Esophagus (tissue), 2 donors: ENCODE measurements at regions not wholly inside any gene's neighbourhood (a gene's known extent, or its start where the extent isn't known, plus 50 kb on each side); places are given as distances from the start of the nearest gene placed in this dataset.
"Not testable (repeated sequence)": the region's sequence is repeated elsewhere in the genome, so short reads cannot be mapped to it uniquely, and the experiment has no call there.

Experiments used
- H3K27ac ChIP-seq, 2 donors: one replicate each; pipeline ENCODE4 v1.5.1; 2013; ENCODE audit warnings: low read depth in 2 of 2, mild to moderate bottlenecking in 2 of 2, inconsistent platforms in 1 of 2, low read length in 1 of 2, moderate library complexity in 1 of 2
- H3K27me3 ChIP-seq, 2 donors: one replicate each; pipeline ENCODE4 v1.6.1; 2013; ENCODE audit warnings: low read length in 2 of 2, control low read depth in 1 of 2, mild to moderate bottlenecking in 1 of 2; ENCODE audit not compliant: insufficient read depth in 2 of 2, control insufficient read depth in 1 of 2
- H3K36me3 ChIP-seq, 2 donors: one replicate each; pipeline ENCODE4 v1.6.1; 2013; ENCODE audit warnings: low read length in 1 of 2; ENCODE audit not compliant: control insufficient read depth in 2 of 2, insufficient read depth in 2 of 2
- H3K4me1 ChIP-seq, 2 donors: one replicate each; pipeline ENCODE4 v1.6.1; 2013; ENCODE audit warnings: low read length in 1 of 2; ENCODE audit not compliant: control insufficient read depth in 2 of 2, insufficient read depth in 2 of 2
- H3K4me3 ChIP-seq, 2 donors: one replicate each; pipeline ENCODE4 v1.5.1; 2013; ENCODE audit warnings: low read length in 2 of 2, mild to moderate bottlenecking in 2 of 2, low read depth in 1 of 2, moderate library complexity in 1 of 2
- H3K9me3 ChIP-seq, 2 donors: one replicate each; pipeline ENCODE4 v1.6.1; 2013; ENCODE audit warnings: mild to moderate bottlenecking in 2 of 2, low read depth in 1 of 2, low read length in 1 of 2, moderate library complexity in 1 of 2; ENCODE audit not compliant: control insufficient read depth in 2 of 2, insufficient read depth in 1 of 2
- WGBS, 2 donors: extraction: QIAGEN DNeasy Blood & Tissue Kit; methylation state at CpG; one replicate each; pipeline ENCODE4 v1.1.7; 2013; 5-methylcytosine and 5-hydroxymethylcytosine counted together
- donor health status: healthy with polysubstance abuse.
- donor health status: Bipolar disorder and iron deficiency.

DNA sequence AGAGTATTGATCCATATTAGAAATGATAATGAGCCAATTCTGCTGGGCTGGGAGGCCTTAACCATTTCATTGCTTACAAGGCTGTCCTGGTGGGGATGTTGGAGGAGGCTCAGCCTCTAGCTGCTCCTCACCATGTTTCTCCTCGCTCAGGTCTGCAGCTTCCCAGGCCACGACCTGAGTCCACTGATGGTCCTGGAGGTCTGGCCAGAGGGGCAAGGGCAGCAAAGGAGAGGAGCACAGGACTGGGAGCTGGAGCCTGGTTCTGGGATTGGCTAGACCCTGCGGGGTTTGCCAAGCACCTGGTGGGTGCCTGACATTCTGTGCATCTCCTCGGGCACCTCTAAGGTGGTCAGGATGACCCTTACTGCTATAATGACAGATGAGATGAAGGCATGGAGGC is 92.6 kb downstream of the KIF26A start:
- 81 to 84% methylated on average over 4 of the region's 4 CpGs for WGBS, 2 donors
- Histone ChIP-seq H3K36me3 (no peaks in the 10 kb centered on the region), H3K4me1 (no peaks in the 10 kb centered on the region), H3K9me3 (peaks cover 13 to 23% of the 10 kb centered on the region in 2 donors), H3K27me3 (no peaks in the 10 kb centered on the region), H3K27ac (no peak overlapping the region), H3K4me3 (no peak overlapping the region)

DNA sequence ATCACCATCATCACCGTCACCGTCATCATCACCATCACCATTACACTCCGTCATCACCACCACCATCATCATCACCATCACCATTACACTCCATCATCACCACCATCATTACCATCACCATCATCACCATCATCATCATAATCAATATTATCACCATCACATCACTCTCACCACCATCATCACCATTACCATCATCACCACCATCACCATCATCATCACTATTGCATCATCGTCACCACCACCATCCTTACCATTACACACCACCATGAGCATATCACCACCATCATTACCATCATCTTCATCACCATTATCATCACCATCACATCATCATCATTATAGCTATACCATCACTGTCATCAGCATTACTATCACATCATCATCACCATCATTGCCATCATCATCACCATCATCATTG is 93.7 kb downstream of the KIF26A start:
- Histone ChIP-seq H3K4me3 (no peak overlapping the region), H3K9me3 (peaks cover 10 to 22% of the 10 kb centered on the region in 2 donors), H3K27me3 (no peaks in the 10 kb centered on the region), H3K4me1 (no peaks in the 10 kb centered on the region), H3K27ac (no peak overlapping the region), H3K36me3 (no peaks in the 10 kb centered on the region)
- WGBS, 2 donors = 59 to 70% methylated on average over 4 of the region's 4 CpGs

DNA sequence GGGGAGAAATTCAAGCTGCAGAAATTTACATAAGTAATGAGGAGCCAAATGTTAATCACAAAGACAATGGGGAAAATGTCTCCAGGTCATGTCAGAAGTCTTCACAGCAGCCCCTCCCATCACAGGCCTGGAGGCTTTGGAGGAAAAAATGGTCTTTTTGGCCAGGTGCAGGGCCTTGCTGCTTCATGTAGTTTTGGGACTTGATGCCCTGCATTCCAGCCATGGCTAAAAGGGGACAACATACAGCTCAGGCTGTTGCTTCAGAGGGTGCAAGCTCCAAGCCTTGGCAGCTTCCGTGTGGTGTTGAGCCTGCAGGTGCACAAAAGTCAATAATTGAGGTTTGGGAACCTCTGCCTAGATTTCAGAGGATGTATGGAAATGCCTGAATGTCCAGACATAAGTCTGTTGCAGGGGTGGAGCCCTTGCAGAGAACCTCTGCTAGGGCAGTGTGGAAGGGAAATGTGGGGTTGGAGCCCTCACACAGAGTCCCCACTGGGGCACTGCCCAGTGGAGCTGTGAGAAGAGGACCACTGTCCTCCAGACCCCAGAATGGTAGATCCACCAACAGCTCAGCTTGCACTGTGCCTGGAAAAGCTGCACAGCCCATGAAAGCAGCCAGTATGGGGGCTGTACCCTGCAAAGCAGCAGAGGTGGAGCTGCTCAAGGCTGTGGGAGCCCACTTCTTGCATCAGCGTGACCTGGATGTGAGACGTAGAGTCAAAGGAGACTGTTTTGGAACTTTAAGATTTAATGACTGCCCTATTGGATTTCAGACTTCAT is 95.8 kb downstream of the KIF26A start:
- H3K9me3 ChIP-seq = peaks cover 3 to 26% of the 10 kb centered on the region in 2 donors
- not testable (repeated sequence) for H3K36me3 ChIP-seq, H3K4me1 ChIP-seq, H3K27ac ChIP-seq, H3K4me3 ChIP-seq, H3K27me3 ChIP-seq
- whole genome bisulfite sequencing, 2 donors = 79 to 88% methylated on average over 3 of the region's 3 CpGs

DNA sequence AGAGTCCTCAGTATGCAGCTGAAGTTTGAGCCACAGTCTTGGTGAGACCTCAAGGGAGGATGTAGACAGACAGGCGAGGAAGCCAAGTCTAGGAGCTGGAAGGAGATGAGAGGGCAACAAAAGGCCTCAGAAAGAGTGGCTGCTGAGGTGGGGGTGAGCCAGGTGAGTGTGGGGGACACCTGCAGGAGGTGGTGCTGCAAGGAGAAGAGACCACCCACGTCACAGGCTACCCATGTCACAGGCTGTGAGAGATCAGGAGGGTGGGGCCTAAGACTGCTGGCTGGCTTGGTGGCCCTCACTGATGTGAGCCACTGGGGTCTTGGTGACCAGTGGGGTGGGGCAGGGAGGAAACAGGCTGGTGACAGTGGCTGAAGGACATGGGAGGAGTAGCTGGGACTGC is 97.3 kb downstream of the KIF26A start:
- H3K27me3 ChIP-seq = no peaks in the 10 kb centered on the region
- H3K4me3 ChIP-seq = no peak overlapping the region
- 61 to 62% methylated on average over 2 of the region's 2 CpGs for WGBS, 2 donors
- H3K9me3 ChIP-seq = peaks cover 3 to 26% of the 10 kb centered on the region in 2 donors
- H3K4me1 ChIP-seq = no peaks in the 10 kb centered on the region
- H3K36me3 ChIP-seq = no peaks in the 10 kb centered on the region
- no peak overlapping the region for H3K27ac ChIP-seq

DNA sequence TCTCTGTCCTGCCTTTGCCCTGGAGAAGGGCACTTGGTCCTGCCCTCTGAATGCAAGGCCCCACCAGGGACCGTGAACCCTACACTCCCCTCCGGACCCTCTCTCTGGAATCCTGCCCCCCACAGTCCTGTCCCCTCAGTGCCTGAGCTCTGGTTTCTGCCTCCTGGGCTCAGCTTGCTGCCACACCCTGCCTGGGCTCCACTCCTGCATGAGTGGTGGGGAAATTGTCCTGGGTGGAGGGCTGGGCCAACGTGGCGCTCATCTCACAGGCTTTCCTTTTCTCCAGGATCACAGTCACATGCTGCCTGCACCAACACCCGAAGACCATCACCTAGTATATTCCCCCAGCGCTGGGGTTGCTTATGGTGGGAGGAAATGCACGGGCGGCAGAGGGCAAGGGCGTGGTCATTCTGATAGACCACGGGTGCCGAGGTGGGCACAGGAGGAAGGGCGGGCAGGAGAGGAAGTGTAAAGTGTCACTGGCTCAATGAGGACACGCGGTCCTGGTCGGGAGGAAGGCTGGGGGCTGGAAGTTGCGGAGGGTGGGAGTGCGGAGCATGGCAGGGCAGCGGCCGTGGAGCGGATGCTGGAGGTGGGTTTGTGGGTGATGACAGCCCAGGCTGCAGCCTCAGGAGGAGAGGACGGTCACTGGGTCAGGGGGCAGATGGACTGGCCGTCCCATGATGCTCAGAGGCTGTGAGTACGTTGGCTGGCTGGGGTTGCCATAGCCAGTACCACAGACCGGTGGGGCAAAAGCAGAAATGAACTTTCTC is 99.5 kb downstream of the KIF26A start:
- Histone ChIP-seq H3K36me3 (no peaks in the 10 kb centered on the region), H3K9me3 (peaks cover 3 to 24% of the 10 kb centered on the region in 2 donors), H3K4me1 (no peaks in the 10 kb centered on the region), H3K27ac (no peak overlapping the region), H3K27me3 (no peaks in the 10 kb centered on the region), H3K4me3 (no peak overlapping the region)
- 83 to 91% methylated on average over 24 of the region's 24 CpGs for WGBS, 2 donors

- H3K36me3 ChIP-seq = no peaks in the 10 kb centered on the region
- no peak overlapping the region for H3K4me3 ChIP-seq
- 79 to 87% methylated on average over 21 of the region's 21 CpGs for WGBS, 2 donors
Measured at GRCh38 chr14:104238424-104239184, 100.2 kb downstream of the KIF26A start.

GRCh38 chr14:104239185-104239775 is 100.9 kb downstream of the KIF26A start:
- no peak overlapping the region for H3K27ac ChIP-seq
- no peak overlapping the region for H3K4me3 ChIP-seq
- 69 to 77% methylated on average over 8 of the region's 8 CpGs for WGBS, 2 donors
- H3K27me3 ChIP-seq = no peaks in the 10 kb centered on the region
- H3K36me3 ChIP-seq = no peaks in the 10 kb centered on the region
- H3K9me3 ChIP-seq = peaks cover 3 to 17% of the 10 kb centered on the region in 2 donors
- no peaks in the 10 kb centered on the region for H3K4me1 ChIP-seq

More at GRCh38 chr14:104238424-104239184, 100.2 kb downstream of the KIF26A start:
- no peak overlapping the region for H3K27ac ChIP-seq
- no peaks in the 10 kb centered on the region for H3K4me1 ChIP-seq
- peaks cover 3 to 21% of the 10 kb centered on the region in 2 donors for H3K9me3 ChIP-seq
- H3K27me3 ChIP-seq = no peaks in the 10 kb centered on the region

- Histone ChIP-seq H3K4me3 (no peak overlapping the region), H3K4me1 (no peaks in the 10 kb centered on the region), H3K27me3 (no peaks in the 10 kb centered on the region), H3K9me3 (peaks cover 4 to 17% of the 10 kb centered on the region in 2 donors), H3K27ac (no peak overlapping the region), H3K36me3 (no peaks in the 10 kb centered on the region)
- 57 to 59% methylated on average over 17 of the region's 17 CpGs for WGBS, 2 donors
Measured at GRCh38 chr14:104239861-104240301, 101.5 kb downstream of the KIF26A start.
